PC-9 (cell line): ENCODE measurements at regions not wholly inside any gene's neighbourhood (a gene's known extent, or its start where the extent isn't known, plus 50 kb on each side); places are given as distances from the start of the nearest gene placed in this dataset.

Experiments
- BruUV-seq: library from RNA; stranded (reverse); fragments of 400-500 nt; replicated peaks from 2 replicates; lab custom pipeline; 2021; lab: Mats Ljungman, UMichigan
- CTCF ChIA-PET: fragments of 300-600 bp; sonication (Branson Sonifier 250); formaldehyde crosslinking; loops from one replicate; lab custom pipeline; 2022; ENCODE audit warnings: antibody characterized with exemption; lab: Charles Lee
- POLR2A ChIA-PET: fragments of 300-600 bp; sonication (Branson Sonifier 250); formaldehyde crosslinking; loops from one replicate; lab custom pipeline; 2022; ENCODE audit warnings: antibody characterized with exemption; ENCODE audit not compliant: unreplicated experiment; lab: Charles Lee
- DNase-seq, 2 experiments: peaks; one replicate each; pipeline versions ENCODE4 v3.0.0 to v3.0.0-alpha.2; 2015 to 2022; ENCODE audit warnings: mixed read lengths in 1 of 2
- H2AFZ ChIP-seq: fragments of 200-600 bp; sonication (generic); 2 replicates; pipeline ENCODE4 v1.8.1; 2017; ENCODE audit warnings: antibody characterized with exemption
- H3F3A ChIP-seq: fragments of 200-600 bp; sonication (generic); 2 replicates; pipeline ENCODE4 v1.8.1; 2017; ENCODE audit warnings: antibody characterized with exemption, mild to moderate bottlenecking, low read depth; ENCODE audit not compliant: insufficient read depth
- H3K27ac ChIP-seq: fragments of 200-600 bp; sonication (generic); 2 replicates; pipeline ENCODE4 v1.6.1; 2016; ENCODE audit warnings: mixed run types
- H3K27me3 ChIP-seq: fragments of 200-600 bp; sonication (generic); 2 replicates; pipeline ENCODE4 v1.6.1; 2016; ENCODE audit warnings: low read depth, mixed run types; ENCODE audit not compliant: insufficient read depth
- H3K36me3 ChIP-seq: fragments of 200-600 bp; sonication (generic); 2 replicates; pipeline ENCODE4 v1.6.1; 2016; ENCODE audit warnings: low read depth, mixed run types
- H3K4me1 ChIP-seq: fragments of 200-600 bp; sonication (generic); replicated peaks from 2 replicates; pipeline ENCODE4 v1.6.1; 2016; ENCODE audit warnings: mixed run types; ENCODE audit not compliant: insufficient read depth
- H3K4me2 ChIP-seq: fragments of 200-600 bp; sonication (generic); 2 replicates; pipeline ENCODE4 v1.6.1; 2017; ENCODE audit warnings: mixed run types
- H3K4me3 ChIP-seq: fragments of 200-600 bp; sonication (generic); 2 replicates; pipeline ENCODE4 v1.6.1; 2016; ENCODE audit warnings: mixed run types
- H3K79me2 ChIP-seq: fragments of 200-600 bp; sonication (generic); 2 replicates; pipeline ENCODE4 v1.6.1; 2017; ENCODE audit warnings: low read depth, mixed run types
- H3K9me2 ChIP-seq: fragments of 200-600 bp; sonication (generic); 2 replicates; pipeline ENCODE4 v1.8.1; 2017; ENCODE audit warnings: mild to moderate bottlenecking; ENCODE audit not compliant: insufficient read depth
- H3K9me3 ChIP-seq: fragments of 200-600 bp; sonication (generic); 2 replicates; pipeline ENCODE4 v1.8.1; 2016; ENCODE audit warnings: low read depth; ENCODE audit not compliant: insufficient read depth
- H4K20me1 ChIP-seq: fragments of 200-600 bp; sonication (generic); 2 replicates; pipeline ENCODE4 v1.8.1; 2017; ENCODE audit not compliant: insufficient read depth
- EZH2 ChIP-seq: fragments of 200-600 bp; sonication (generic); IDR thresholded peaks from 2 replicates; pipeline ENCODE4 v1.8.0; 2017; ENCODE audit warnings: antibody characterized with exemption, low read depth
- intact Hi-C: fragments of 100-400 bp; cut with micrococcal nuclease; formaldehyde crosslinking; loops from one replicate; pipeline ENCODE4 v1.10.0; 2022; ENCODE audit not compliant: unreplicated experiment
- TF ChIP-seq, protein P1 (sequence below): fragments of 200-600 bp; sonication (generic); conservative IDR thresholded peaks from 2 replicates; pipeline ENCODE4 v1.6.1; 2017; ENCODE audit warnings: mixed run types, antibody characterized with exemption, mild to moderate bottlenecking, moderate library complexity

DNA sequence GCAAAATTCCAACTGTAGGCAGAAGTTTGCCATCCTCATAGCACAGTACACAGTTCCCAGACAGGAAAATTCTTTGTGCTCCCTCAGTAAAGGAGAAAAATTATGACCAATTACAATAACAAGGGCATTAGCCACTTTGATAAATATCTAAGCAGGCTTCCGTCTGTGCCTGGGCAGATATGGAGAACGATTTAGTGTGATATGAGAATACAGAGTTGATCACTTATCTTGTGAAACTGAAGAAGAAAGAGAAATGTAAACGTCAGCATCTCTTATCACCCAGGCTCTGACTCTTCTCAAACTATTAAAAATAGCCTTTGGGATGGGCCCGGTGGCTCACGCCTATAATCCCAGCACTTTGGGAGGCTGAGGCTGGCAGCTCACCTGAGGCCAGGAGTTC is 54.5 kb upstream of the TIAM1 start:
- H3K27me3 ChIP-seq = no peaks in the 10 kb centered on the region
- no peaks in the 10 kb centered on the region for H4K20me1 ChIP-seq
- POLR2A ChIA-PET = no interaction called here
- no peaks in the 10 kb centered on the region for H3K9me2 ChIP-seq
- H2AFZ ChIP-seq = no peak overlapping the region
- intact Hi-C loops = no loop called here
- BruUV-seq = no TSS peak
- H3K4me3 ChIP-seq = no peak overlapping the region
- CTCF ChIA-PET = interaction anchor here (0.6 kb wide), 1 partner anchor 36 kb away, joined by 4 read pairs; no protein-coding TSS in a partner anchor
- H3K79me2 ChIP-seq = no peaks in the 10 kb centered on the region
- no peaks in the 10 kb centered on the region for H3K4me1 ChIP-seq
- no peak for DNase-seq
- H3K4me2 ChIP-seq = no peak overlapping the region
- H3K9me3 ChIP-seq = no peaks in the 10 kb centered on the region
- H3K36me3 ChIP-seq = no peaks in the 10 kb centered on the region
- H3K27ac ChIP-seq = no peak overlapping the region
- TF ChIP-seq, protein P1, sequence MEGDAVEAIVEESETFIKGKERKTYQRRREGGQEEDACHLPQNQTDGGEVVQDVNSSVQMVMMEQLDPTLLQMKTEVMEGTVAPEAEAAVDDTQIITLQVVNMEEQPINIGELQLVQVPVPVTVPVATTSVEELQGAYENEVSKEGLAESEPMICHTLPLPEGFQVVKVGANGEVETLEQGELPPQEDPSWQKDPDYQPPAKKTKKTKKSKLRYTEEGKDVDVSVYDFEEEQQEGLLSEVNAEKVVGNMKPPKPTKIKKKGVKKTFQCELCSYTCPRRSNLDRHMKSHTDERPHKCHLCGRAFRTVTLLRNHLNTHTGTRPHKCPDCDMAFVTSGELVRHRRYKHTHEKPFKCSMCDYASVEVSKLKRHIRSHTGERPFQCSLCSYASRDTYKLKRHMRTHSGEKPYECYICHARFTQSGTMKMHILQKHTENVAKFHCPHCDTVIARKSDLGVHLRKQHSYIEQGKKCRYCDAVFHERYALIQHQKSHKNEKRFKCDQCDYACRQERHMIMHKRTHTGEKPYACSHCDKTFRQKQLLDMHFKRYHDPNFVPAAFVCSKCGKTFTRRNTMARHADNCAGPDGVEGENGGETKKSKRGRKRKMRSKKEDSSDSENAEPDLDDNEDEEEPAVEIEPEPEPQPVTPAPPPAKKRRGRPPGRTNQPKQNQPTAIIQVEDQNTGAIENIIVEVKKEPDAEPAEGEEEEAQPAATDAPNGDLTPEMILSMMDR = no peak
- TF ChIP-seq EZH2 = no peak
- H3F3A ChIP-seq = no peaks in the 10 kb centered on the region

DNA sequence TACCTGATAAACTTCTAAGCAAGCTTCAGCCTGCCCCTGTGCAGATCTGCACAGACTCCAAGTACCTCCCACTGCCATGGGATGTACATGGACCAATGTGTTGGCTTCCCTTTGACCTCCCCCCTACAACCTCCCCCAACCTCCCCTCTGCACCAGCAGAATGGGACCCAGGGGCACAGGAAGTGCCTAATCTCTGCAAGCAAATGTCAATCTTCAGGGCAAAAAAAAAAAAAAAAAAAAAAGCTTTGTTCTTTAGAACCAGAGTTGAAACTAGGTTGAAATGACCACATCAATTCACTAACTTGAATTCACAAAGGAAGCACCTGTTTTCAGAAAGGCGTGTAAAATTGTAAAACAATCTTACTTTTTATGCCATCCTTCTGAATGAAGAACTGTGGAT is 53.9 kb upstream of the TIAM1 start:
- no peak overlapping the region for H3K4me3 ChIP-seq
- no peak for DNase-seq
- no peaks in the 10 kb centered on the region for H3K36me3 ChIP-seq
- CTCF ChIA-PET = interaction anchor here (0.6 kb wide), 1 partner anchor 36 kb away, joined by 4 read pairs; no protein-coding TSS in a partner anchor
- H3K4me2 ChIP-seq = no peak overlapping the region
- H3K9me2 ChIP-seq = no peaks in the 10 kb centered on the region
- H3K9me3 ChIP-seq = no peaks in the 10 kb centered on the region
- no peaks in the 10 kb centered on the region for H3K4me1 ChIP-seq
- H3F3A ChIP-seq = no peaks in the 10 kb centered on the region
- no peak for TF ChIP-seq EZH2
- TF ChIP-seq, protein P1 = no peak
- no peaks in the 10 kb centered on the region for H4K20me1 ChIP-seq
- no peak overlapping the region for H2AFZ ChIP-seq
- intact Hi-C loops = no loop called here
- H3K79me2 ChIP-seq = no peaks in the 10 kb centered on the region
- POLR2A ChIA-PET = no interaction called here
- no peaks in the 10 kb centered on the region for H3K27me3 ChIP-seq
- BruUV-seq = no TSS peak
- H3K27ac ChIP-seq = no peak overlapping the region

DNA sequence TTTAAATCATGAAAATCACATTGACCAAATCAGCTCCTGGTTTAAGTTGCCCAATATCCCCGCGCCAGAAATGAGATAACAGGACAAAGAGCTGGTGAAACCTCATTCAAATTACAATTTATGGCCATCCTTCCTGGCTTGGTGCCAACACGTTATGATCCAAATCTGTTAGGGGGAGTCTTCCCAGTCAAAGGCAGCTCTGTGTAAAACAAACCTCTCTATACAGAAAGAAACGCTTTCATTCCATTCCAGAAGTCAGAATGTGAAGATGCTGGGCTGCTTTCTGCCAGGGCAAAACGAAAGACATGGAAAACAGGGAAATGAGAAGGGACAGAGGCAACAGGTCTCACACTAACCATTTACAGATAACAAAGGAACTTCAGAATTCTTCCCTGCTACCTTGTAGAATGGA is 53.5 kb upstream of the TIAM1 start:
- no peak overlapping the region for H3K4me2 ChIP-seq
- intact Hi-C loops = no loop called here
- no peaks in the 10 kb centered on the region for H4K20me1 ChIP-seq
- H3K79me2 ChIP-seq = no peaks in the 10 kb centered on the region
- H3K4me3 ChIP-seq = no peak overlapping the region
- H3F3A ChIP-seq = no peaks in the 10 kb centered on the region
- H3K27me3 ChIP-seq = no peaks in the 10 kb centered on the region
- no peaks in the 10 kb centered on the region for H3K9me3 ChIP-seq
- no peak for DNase-seq
- H3K9me2 ChIP-seq = no peaks in the 10 kb centered on the region
- no peaks in the 10 kb centered on the region for H3K4me1 ChIP-seq
- no peak overlapping the region for H2AFZ ChIP-seq
- POLR2A ChIA-PET = interaction anchor here (0.7 kb wide), 1 partner anchor 1190 kb away, joined by 4 read pairs; no protein-coding TSS in a partner anchor
- TF ChIP-seq, protein P1 = no peak
- CTCF ChIA-PET = no interaction called here
- BruUV-seq = no TSS peak
- H3K27ac ChIP-seq = no peak overlapping the region
- H3K36me3 ChIP-seq = no peaks in the 10 kb centered on the region
